Right lobe of liver (tissue), 6 donors: ENCODE measurements at regions not wholly inside any gene's neighbourhood (a gene's known extent, or its start where the extent isn't known, plus 50 kb on each side); places are given as distances from the start of the nearest gene placed in this dataset.

ENCODE experiments used
- ATAC-seq, 4 donors: fragments of 200-7000 bp; cut with Tn5 transposase; one replicate each; pipeline ENCODE4 v1.9.1; 2020; ENCODE audit warnings: mild to moderate bottlenecking in 4 of 4, moderate library complexity in 4 of 4
- DNase-seq, 3 donors: peaks; one replicate each; pipeline ENCODE4 v3.0.0-alpha.2; 2020
- H3K27ac ChIP-seq, 3 donors: fragments of 200-600 bp; one replicate each; pipeline ENCODE4 v1.8.0; 2022
- H3K27me3 ChIP-seq, 2 donors: fragments of 200-600 bp; one replicate each; pipeline ENCODE4 v1.8.0; 2022
- H3K36me3 ChIP-seq, 4 donors: fragments of 200-600 bp; sonication (generic) in 1 of 4; one replicate each; pipeline versions ENCODE4 v1.5.1 to v1.8.0; 2017 to 2022; ENCODE audit warnings: control low read depth in 1 of 4
- H3K4me1 ChIP-seq, 4 donors: fragments of 200-600 bp; sonication (generic) in 1 of 4; one replicate each; pipeline versions ENCODE4 v1.5.1 to v1.8.0; 2017 to 2022; ENCODE audit warnings: control low read depth in 1 of 4
- H3K4me3 ChIP-seq, 3 donors: fragments of 200-600 bp; one replicate each; pipeline ENCODE4 v1.8.0; 2022
- H3K9me3 ChIP-seq, 4 donors: fragments of 200-600 bp; sonication (generic) in 1 of 4; one replicate each; pipeline versions ENCODE4 v1.5.1 to v1.8.0; 2017 to 2022; ENCODE audit warnings: control low read depth in 1 of 4
- CTCF ChIP-seq, 4 donors: fragments of 200-600 bp in 3 of 4; fragments of 450-650 bp in 1 of 4; IDR thresholded peaks; one replicate each; pipeline versions ENCODE4 v1.5.1 to v1.8.0; 2016 to 2022; ENCODE audit warnings: antibody characterized with exemption in 4 of 4, mild to moderate bottlenecking in 2 of 4
- POLR2A ChIP-seq: fragments of 450-650 bp; IDR thresholded peaks from one replicate; pipeline ENCODE4 v1.6.1; 2017; ENCODE audit warnings: antibody characterized with exemption, mild to moderate bottlenecking
- WGBS: methylation state at CpG from one replicate; pipeline ENCODE4 v1.1.6; 2018; ENCODE audit warnings: low coverage, low lambda C conversion rate; ENCODE audit not compliant: insufficient coverage; ENCODE audit errors: missing lambda C conversion rate; 5-methylcytosine and 5-hydroxymethylcytosine counted together
- intact Hi-C, 2 donors: fragments of 100-400 bp; cut with DNase I; formaldehyde crosslinking; loops; one replicate each; pipeline versions ENCODE4 v1.11.2 to v1.14.1; 2022
- donor health status: DM: no; HTN: yes; CAD: no.
- donor health status: DM: no; HTN: no; CAD: no.
- donor health status: DM: no; HTN: no; CAD: no.
- donor health status: DM: no; HTN: yes; CAD: no.
- donor health status: DM: no; HTN: yes; CAD: no.

- intact Hi-C loops: loop anchor here in 1 of 2 donors (10.0 kb wide), 1 partner anchor 460 kb away; no protein-coding TSS in a partner anchor
- TF ChIP-seq POLR2A: no peak
- TF ChIP-seq CTCF (IDR thresholded peaks at IDR 0.05): no peak
- Histone ChIP-seq H3K4me1 (no peaks in the 10 kb centered on the region), H3K4me3 (no peak overlapping the region), H3K27ac (no peak overlapping the region), H3K9me3 (no peaks in the 10 kb centered on the region), H3K36me3 (no peaks in the 10 kb centered on the region), H3K27me3 (no peaks in the 10 kb centered on the region)
- WGBS: 60% methylated on average over 2 of the region's 6 CpGs
- ATAC-seq (no peak), DNase-seq (no peak)
Observed at GRCh38 chr10:29124864-29125263, 164.0 kb upstream of the LYZL1 start.

- no peak for TF ChIP-seq CTCF (IDR thresholded peaks at IDR 0.05)
- no peak for TF ChIP-seq POLR2A
- peaks cover 0 to 11% (median 4%) of the 10 kb centered on the region in 4 donors for H3K4me1 ChIP-seq
- no peak for ATAC-seq
- DNase-seq: no peak
- no peak overlapping the region for H3K27ac ChIP-seq
- no peaks in the 10 kb centered on the region for H3K27me3 ChIP-seq
- 31% methylated on average over 6 of the region's 7 CpGs for WGBS
- intact Hi-C loops: loop anchor here in 1 of 2 donors (10.0 kb wide), 1 partner anchor 462 kb away; no protein-coding TSS in a partner anchor
- H3K4me3 ChIP-seq: no peak overlapping the region
- no peaks in the 10 kb centered on the region for H3K9me3 ChIP-seq
- H3K36me3 ChIP-seq: no peaks in the 10 kb centered on the region
Observed at GRCh38 chr10:29127037-29127700, 161.7 kb upstream of the LYZL1 start.

GRCh38 chr10:29127731-29128130, 161.1 kb upstream of the LYZL1 start:
- Histone ChIP-seq H3K27ac (no peak overlapping the region), H3K9me3 (no peaks in the 10 kb centered on the region), H3K27me3 (no peaks in the 10 kb centered on the region), H3K4me3 (no peak overlapping the region), H3K36me3 (no peaks in the 10 kb centered on the region), H3K4me1 (peaks cover 0 to 11% (median 4%) of the 10 kb centered on the region in 4 donors)
- DNase-seq: no peak
- intact Hi-C loops: loop anchor here in 1 of 2 donors (10.0 kb wide), 1 partner anchor 463 kb away; no protein-coding TSS in a partner anchor
- TF ChIP-seq POLR2A: no peak
- TF ChIP-seq CTCF (IDR thresholded peaks at IDR 0.05): no peak
- no peak for ATAC-seq
- 48% methylated on average over 2 of the region's 3 CpGs for WGBS

- H3K4me1 ChIP-seq: peaks cover 0 to 11% (median 4%) of the 10 kb centered on the region in 4 donors
- WGBS: 5% methylated on average over 1 of the region's 1 CpG
- peak; percentile 70 to 97 (median 84) for TF ChIP-seq CTCF (IDR thresholded peaks at IDR 0.05)
- TF ChIP-seq POLR2A: no peak
- DNase-seq: no peak
- H3K9me3 ChIP-seq: no peaks in the 10 kb centered on the region
- no peaks in the 10 kb centered on the region for H3K27me3 ChIP-seq
- peak; percentile 96 to 98 (median 97) for ATAC-seq
- intact Hi-C loops: no loop called here
- H3K4me3 ChIP-seq: no peak overlapping the region
- no peak overlapping the region for H3K27ac ChIP-seq
- H3K36me3 ChIP-seq: no peaks in the 10 kb centered on the region
Observed at GRCh38 chr10:29130190-29130673, 158.6 kb upstream of the LYZL1 start.
